Loucy (cell line): ENCODE measurements at regions not wholly inside any gene's neighbourhood (a gene's known extent, or its start where the extent isn't known, plus 50 kb on each side); places are given as distances from the start of the nearest gene placed in this dataset.

Experiments used
- EZH2phosphoT487 ChIP-seq: fragments of 200-600 bp; IDR thresholded peaks from 2 replicates; pipeline ENCODE4 v1.6.1; 2018; ENCODE audit warnings: antibody characterized with exemption, mild to moderate bottlenecking, moderate library complexity, borderline replicate concordance
- TF ChIP-seq, protein P1 (sequence below): fragments of 200-600 bp; sonication (generic); conservative IDR thresholded peaks from 2 replicates; pipeline ENCODE4 v1.5.1; 2014; ENCODE audit warnings: mild to moderate bottlenecking, antibody characterized with exemption, low read length

DNA sequence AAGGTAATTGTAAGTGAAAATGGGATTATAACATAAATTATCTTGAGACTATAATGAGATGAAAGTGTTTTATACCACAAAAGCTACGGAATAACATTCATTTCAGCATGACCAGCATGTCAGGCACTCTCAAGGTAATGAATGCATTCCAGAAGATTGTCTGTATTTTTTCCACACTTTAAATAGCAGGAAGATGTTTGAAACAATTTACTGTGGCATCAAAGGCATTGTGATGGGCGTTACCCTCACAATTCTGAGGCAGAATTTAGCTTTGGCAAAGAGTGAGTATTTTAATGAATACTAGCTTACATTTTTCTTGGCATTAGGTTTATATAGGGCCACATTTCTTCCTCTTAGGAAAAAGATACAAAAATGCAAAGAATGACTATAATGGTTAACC, 627.2 kb downstream of the BCKDHB start:
- TF ChIP-seq, protein P1, sequence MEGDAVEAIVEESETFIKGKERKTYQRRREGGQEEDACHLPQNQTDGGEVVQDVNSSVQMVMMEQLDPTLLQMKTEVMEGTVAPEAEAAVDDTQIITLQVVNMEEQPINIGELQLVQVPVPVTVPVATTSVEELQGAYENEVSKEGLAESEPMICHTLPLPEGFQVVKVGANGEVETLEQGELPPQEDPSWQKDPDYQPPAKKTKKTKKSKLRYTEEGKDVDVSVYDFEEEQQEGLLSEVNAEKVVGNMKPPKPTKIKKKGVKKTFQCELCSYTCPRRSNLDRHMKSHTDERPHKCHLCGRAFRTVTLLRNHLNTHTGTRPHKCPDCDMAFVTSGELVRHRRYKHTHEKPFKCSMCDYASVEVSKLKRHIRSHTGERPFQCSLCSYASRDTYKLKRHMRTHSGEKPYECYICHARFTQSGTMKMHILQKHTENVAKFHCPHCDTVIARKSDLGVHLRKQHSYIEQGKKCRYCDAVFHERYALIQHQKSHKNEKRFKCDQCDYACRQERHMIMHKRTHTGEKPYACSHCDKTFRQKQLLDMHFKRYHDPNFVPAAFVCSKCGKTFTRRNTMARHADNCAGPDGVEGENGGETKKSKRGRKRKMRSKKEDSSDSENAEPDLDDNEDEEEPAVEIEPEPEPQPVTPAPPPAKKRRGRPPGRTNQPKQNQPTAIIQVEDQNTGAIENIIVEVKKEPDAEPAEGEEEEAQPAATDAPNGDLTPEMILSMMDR = no peak
- no peak for TF ChIP-seq EZH2phosphoT487
